ENCODE measurements at regions not wholly inside any gene's neighbourhood (a gene's known extent, or its start where the extent isn't known, plus 50 kb on each side); places are given as distances from the start of the nearest gene placed in this dataset.
A peak's percentile ranks its signal among the peaks of the same experiment; 100 is the strongest.

GRCh38 chr1:193674292-193674944, 488.0 kb upstream of the B3GALT2 start:
- ATAC-seq, result no peak
- H3K4me3 Mint-ChIP-seq, result no peak overlapping the region

GRCh38 chr1:193666485-193667083, 480.2 kb upstream of the B3GALT2 start:
- Mint-ChIP-seq H3K27ac (no peak overlapping the region), H3K27me3 (no peaks in the 10 kb centered on the region)
- no peak for DNase-seq

More at GRCh38 chr1:193674292-193674944, 488.0 kb upstream of the B3GALT2 start:
- no peak for DNase-seq
- Mint-ChIP-seq H3K9me3 (peaks cover 0 to 5% of the 10 kb centered on the region in 2 donors), H3K27ac (no peak overlapping the region), H3K27me3 (no peaks in the 10 kb centered on the region), H3K4me1 (peaks cover 13% of the 10 kb centered on the region)

DNA sequence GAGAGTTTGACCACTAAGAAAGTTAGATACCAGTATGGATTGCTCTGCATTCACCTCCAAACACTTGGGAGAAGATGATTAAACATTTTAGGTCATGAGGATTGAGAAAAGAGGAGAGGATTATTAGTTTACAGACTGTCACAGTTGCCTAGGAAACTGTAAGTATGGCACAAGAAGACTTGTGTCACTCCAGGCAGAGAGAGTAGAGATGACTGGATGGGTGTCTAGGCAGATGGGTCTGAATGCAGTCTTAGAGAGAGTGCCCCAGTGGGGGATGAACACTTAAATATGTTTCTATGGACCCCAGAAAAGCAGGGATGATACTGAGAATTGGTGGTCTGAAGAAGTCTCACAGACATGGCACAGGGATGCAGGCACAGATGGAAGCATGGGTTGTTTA, 477.6 kb upstream of the B3GALT2 start:
- no peaks in the 10 kb centered on the region for H3K27me3 Mint-ChIP-seq
- ATAC-seq (no peak), DNase-seq (no peak)
- no peak overlapping the region for H3K4me3 Mint-ChIP-seq
- peaks cover 6% of the 10 kb centered on the region for H3K4me1 Mint-ChIP-seq
- no peak overlapping the region for H3K27ac Mint-ChIP-seq
- H3K9me3 Mint-ChIP-seq, result no peaks in the 10 kb centered on the region

More at GRCh38 chr1:193666485-193667083, 480.2 kb upstream of the B3GALT2 start:
- H3K4me3 Mint-ChIP-seq, result no peak overlapping the region
- H3K4me1 Mint-ChIP-seq, result peaks cover 6% of the 10 kb centered on the region
- ATAC-seq, result no peak
- no peaks in the 10 kb centered on the region for H3K9me3 Mint-ChIP-seq

- DNase-seq (no peak), ATAC-seq (no peak)
- H3K9me3 Mint-ChIP-seq, result no peaks in the 10 kb centered on the region
- no peak overlapping the region for H3K4me3 Mint-ChIP-seq
- no peak overlapping the region for H3K27ac Mint-ChIP-seq
- no peaks in the 10 kb centered on the region for H3K27me3 Mint-ChIP-seq
- peaks cover 6% of the 10 kb centered on the region for H3K4me1 Mint-ChIP-seq
Measured at GRCh38 chr1:193662030-193662429, 475.6 kb upstream of the B3GALT2 start.

DNA sequence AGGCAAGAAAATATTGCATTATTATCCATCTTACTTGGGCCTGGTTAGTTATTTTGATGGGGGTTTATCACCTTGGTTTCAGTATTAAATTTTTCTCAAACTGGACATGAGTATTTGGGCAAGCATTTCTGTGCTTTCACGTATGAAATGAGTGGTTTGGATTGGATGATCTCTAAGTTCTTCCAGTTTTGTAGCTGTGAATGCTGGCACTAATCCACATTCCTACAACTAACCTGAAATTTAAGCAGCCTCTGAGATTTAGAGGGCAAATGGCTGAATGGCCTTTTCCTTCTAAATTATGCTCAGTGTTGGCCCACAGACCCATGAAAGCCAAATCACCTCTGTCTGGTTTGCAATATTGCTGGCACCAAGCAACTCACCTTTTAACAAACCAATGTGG, 475.0 kb upstream of the B3GALT2 start:
- DNase-seq (no peak), ATAC-seq (no peak)
- Mint-ChIP-seq H3K4me3 (no peak overlapping the region), H3K27me3 (no peaks in the 10 kb centered on the region), H3K4me1 (peaks cover 6% of the 10 kb centered on the region), H3K9me3 (no peaks in the 10 kb centered on the region), H3K27ac (no peak overlapping the region)

DNA sequence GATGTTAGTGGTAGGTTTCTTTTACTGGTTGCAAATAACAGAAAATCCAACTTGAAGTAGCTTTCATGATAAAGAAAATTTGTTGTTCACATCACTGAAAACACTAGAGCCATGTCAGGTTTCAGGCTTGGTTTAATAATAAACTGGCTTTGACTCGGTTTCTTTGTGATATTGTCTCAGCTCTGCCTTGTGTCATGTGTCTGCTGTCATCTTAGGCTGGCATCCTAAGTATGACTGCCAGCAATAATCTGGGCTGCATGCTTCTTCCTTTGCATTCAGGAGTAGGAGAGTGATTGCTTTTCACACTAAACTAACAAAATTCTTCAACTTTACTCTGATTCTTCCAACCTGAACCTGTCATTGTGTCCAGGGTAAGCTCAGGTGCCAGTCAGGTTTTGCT, 474.0 kb upstream of the B3GALT2 start:
- Mint-ChIP-seq H3K27ac (no peak overlapping the region), H3K9me3 (peaks cover 0 to 7% of the 10 kb centered on the region in 2 donors), H3K4me3 (no peak overlapping the region), H3K4me1 (peaks cover 6% of the 10 kb centered on the region), H3K27me3 (no peaks in the 10 kb centered on the region)
- ATAC-seq, result no peak
- no peak for DNase-seq

DNA sequence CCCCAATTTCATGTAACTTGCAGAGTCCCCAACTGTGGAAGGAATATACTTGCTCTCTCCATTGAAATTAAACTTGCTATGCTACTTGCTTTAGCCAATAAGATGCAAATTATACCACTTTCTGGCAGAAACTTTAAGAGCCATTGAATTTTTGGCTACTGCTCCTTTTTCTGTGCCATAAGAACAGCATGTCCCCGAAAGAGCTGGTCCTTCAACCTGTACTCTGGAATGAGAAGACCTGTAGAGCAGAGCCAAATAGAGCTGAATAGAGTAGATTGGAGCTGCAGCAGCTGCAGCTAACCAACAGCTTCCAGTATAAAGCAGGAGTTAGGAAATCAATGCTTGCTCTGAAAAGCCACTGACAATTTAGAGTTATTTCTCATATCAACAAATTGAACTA, 472.3 kb upstream of the B3GALT2 start:
- no peak overlapping the region for H3K27ac Mint-ChIP-seq
- H3K27me3 Mint-ChIP-seq, result no peaks in the 10 kb centered on the region
- H3K4me1 Mint-ChIP-seq, result peaks cover 6% of the 10 kb centered on the region
- peaks cover 11 to 21% of the 10 kb centered on the region in 2 donors for H3K9me3 Mint-ChIP-seq
- ATAC-seq (no peak), DNase-seq (no peak)
- no peak overlapping the region for H3K4me3 Mint-ChIP-seq

DNA sequence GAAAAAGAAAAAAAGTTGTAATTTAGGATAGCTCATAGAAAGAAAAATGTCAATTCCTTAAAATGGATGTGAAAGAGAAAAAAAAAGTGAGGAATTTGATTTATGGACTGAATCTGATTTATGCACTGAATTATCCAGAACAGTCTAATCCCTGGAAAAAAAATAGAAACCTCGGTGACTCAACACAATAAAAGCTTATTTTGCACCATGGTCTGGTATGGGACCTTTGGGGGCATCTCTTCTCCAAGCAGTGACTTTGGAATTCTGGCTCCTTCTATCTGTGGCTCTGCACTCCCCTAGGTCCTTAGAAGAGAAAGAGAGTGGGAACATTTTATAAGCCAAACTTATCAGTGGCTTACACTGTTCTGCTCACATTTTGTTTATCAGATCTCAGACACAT, 471.7 kb upstream of the B3GALT2 start:
- H3K4me3 Mint-ChIP-seq, result no peak overlapping the region
- ATAC-seq (no peak), DNase-seq (no peak)
- no peaks in the 10 kb centered on the region for H3K27me3 Mint-ChIP-seq
- peaks cover 14 to 23% of the 10 kb centered on the region in 2 donors for H3K9me3 Mint-ChIP-seq
- H3K27ac Mint-ChIP-seq, result no peak overlapping the region
- peaks cover 2% of the 10 kb centered on the region for H3K4me1 Mint-ChIP-seq

DNA sequence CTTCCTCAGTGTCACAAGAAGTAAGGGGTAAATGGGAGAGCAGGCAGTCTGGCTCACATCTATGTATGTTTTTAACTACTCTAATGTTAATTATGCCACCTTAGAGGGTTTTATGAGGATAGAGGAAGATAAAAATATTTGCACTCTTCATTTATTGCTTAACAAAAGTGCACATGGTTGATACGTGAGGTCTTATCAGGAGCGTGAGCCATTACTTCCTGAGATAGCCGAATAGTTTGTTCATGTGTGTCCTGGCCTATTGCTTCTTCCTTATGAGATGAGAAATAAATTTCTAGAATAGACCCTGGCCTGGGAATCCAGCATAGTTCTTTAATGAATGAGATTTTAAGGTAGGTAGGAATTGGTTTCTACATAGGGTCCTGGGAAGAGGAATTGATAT, 471.1 kb upstream of the B3GALT2 start:
- DNase-seq, result no peak
- H3K4me3 Mint-ChIP-seq, result no peak overlapping the region
- no peaks in the 10 kb centered on the region for H3K4me1 Mint-ChIP-seq
- H3K27me3 Mint-ChIP-seq, result no peaks in the 10 kb centered on the region
- H3K27ac Mint-ChIP-seq, result no peak overlapping the region
- H3K9me3 Mint-ChIP-seq, result peaks cover 14 to 28% of the 10 kb centered on the region in 2 donors
- ATAC-seq, result no peak

GRCh38 chr1:193656841-193657240, 470.4 kb upstream of the B3GALT2 start:
- H3K4me1 Mint-ChIP-seq, result no peaks in the 10 kb centered on the region
- no peaks in the 10 kb centered on the region for H3K27me3 Mint-ChIP-seq
- DNase-seq (no peak), ATAC-seq (no peak)
- H3K9me3 Mint-ChIP-seq, result peaks cover 14 to 35% of the 10 kb centered on the region in 2 donors
- H3K4me3 Mint-ChIP-seq, result no peak overlapping the region
- no peak overlapping the region for H3K27ac Mint-ChIP-seq

GRCh38 chr1:193654951-193655735, 468.7 kb upstream of the B3GALT2 start:
- Mint-ChIP-seq H3K4me1 (no peaks in the 10 kb centered on the region), H3K4me3 (no peak overlapping the region), H3K9me3 (peaks cover 27 to 50% of the 10 kb centered on the region in 2 donors), H3K27ac (no peak overlapping the region), H3K27me3 (no peaks in the 10 kb centered on the region)
- ATAC-seq (no peak), DNase-seq (no peak)

DNA sequence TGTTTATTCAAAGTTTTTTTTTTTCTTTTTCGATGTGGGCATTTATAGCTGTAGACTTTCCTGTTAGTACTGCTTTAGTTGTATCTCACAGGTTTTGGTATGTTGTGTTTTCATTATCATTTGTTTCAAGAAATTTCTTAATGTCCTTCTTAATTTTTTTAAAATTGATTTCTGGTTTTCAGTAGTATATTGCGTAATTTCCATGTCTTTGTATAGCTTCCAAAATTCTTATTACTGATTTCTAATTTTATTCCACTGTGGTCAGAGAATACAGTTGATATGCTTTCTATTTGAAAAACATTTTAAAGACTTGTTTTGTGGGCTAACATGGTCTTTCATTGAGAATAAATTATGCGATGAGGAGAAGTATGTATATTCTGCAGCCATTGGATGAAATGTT, 463.2 kb upstream of the B3GALT2 start:
- peaks cover 39 to 52% of the 10 kb centered on the region in 2 donors for H3K9me3 Mint-ChIP-seq

GRCh38 chr1:193634876-193635275, 448.5 kb upstream of the B3GALT2 start:
- no peak overlapping the region for H3K4me3 Mint-ChIP-seq
- H3K27ac Mint-ChIP-seq, result no peak overlapping the region
- no peak for DNase-seq
- peaks cover 0 to 5% of the 10 kb centered on the region in 2 donors for H3K9me3 Mint-ChIP-seq
- no peaks in the 10 kb centered on the region for H3K27me3 Mint-ChIP-seq
- H3K4me1 Mint-ChIP-seq, result peaks cover 9% of the 10 kb centered on the region
- no peak for ATAC-seq

More for the DNA sequence above, 463.2 kb upstream of the B3GALT2 start:
- ATAC-seq, result no peak
- DNase-seq, result no peak
- Mint-ChIP-seq H3K27ac (peak overlapping the region in 1 of 2 donors; percentile 59), H3K4me3 (no peak overlapping the region), H3K27me3 (no peaks in the 10 kb centered on the region), H3K4me1 (no peaks in the 10 kb centered on the region)

DNA sequence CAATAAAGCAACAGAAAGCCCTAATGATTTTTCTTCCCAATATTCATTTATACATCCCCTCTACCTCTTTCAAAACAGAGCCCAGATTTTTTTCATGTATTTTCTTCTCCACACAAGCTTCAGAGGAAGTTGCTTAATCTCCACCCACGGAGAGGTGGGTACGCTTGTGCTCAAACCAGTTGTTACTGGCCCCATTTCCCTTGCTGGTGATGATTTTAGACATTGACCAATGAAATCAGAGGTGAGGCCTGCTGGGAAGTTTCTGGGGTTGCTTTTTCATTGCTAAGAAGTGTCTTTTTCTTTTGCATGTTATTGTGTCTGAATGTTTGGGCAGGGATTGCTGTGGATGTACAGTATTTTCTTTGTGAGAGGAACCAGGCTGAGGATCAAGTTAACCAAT, 448.1 kb upstream of the B3GALT2 start:
- Mint-ChIP-seq H3K27ac (peak overlapping the region in 1 of 2 donors; percentile 75), H3K4me3 (no peak overlapping the region), H3K9me3 (peaks cover 0 to 5% of the 10 kb centered on the region in 2 donors), H3K27me3 (no peaks in the 10 kb centered on the region), H3K4me1 (peaks cover 9% of the 10 kb centered on the region)
- DNase-seq (no peak), ATAC-seq (peak; percentile 43)

- H3K4me3 Mint-ChIP-seq, result no peak overlapping the region
- H3K27ac Mint-ChIP-seq, result no peak overlapping the region
- peaks cover 9% of the 10 kb centered on the region for H3K4me1 Mint-ChIP-seq
- ATAC-seq (no peak), DNase-seq (no peak)
- no peaks in the 10 kb centered on the region for H3K27me3 Mint-ChIP-seq
- peaks cover 0 to 5% of the 10 kb centered on the region in 2 donors for H3K9me3 Mint-ChIP-seq
Measured at GRCh38 chr1:193633991-193634390, 447.6 kb upstream of the B3GALT2 start.

- H3K4me1 Mint-ChIP-seq, result peaks cover 9% of the 10 kb centered on the region
- DNase-seq (no peak), ATAC-seq (no peak)
- no peak overlapping the region for H3K27ac Mint-ChIP-seq
- H3K27me3 Mint-ChIP-seq, result no peaks in the 10 kb centered on the region
- H3K4me3 Mint-ChIP-seq, result no peak overlapping the region
- no peaks in the 10 kb centered on the region for H3K9me3 Mint-ChIP-seq
Measured at GRCh38 chr1:193633093-193633492, 446.7 kb upstream of the B3GALT2 start.
